GM19455 (cell line): ENCODE measurements at regions not wholly inside any gene's neighbourhood (a gene's known extent, or its start where the extent isn't known, plus 50 kb on each side); places are given as distances from the start of the nearest gene placed in this dataset.

Experiments
- ATAC-seq: cut with Tn5 transposase; IDR thresholded peaks from one replicate; pipeline ENCODE4 v1.9.1; 2021; ENCODE audit not compliant: unreplicated experiment

DNA sequence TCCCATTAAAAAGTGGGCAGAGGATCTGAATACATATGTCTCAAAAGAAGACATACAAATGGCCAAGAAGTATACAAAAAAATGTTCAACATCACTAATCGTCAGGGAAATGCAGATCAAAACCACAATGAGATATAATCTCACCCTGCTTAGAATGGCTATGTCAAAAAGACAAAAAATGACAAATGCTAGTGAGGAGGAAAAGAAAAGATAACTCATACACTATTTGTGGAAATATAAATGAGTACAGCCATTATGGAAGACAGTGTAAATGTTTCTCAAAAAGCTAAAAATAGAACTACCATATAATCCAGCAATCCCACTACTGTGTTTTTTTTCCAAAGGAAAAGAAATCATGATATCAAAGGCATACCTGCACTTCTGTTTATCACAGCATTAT lies 450.7 kb downstream of the EFNA5 start:
- no peak for ATAC-seq

DNA sequence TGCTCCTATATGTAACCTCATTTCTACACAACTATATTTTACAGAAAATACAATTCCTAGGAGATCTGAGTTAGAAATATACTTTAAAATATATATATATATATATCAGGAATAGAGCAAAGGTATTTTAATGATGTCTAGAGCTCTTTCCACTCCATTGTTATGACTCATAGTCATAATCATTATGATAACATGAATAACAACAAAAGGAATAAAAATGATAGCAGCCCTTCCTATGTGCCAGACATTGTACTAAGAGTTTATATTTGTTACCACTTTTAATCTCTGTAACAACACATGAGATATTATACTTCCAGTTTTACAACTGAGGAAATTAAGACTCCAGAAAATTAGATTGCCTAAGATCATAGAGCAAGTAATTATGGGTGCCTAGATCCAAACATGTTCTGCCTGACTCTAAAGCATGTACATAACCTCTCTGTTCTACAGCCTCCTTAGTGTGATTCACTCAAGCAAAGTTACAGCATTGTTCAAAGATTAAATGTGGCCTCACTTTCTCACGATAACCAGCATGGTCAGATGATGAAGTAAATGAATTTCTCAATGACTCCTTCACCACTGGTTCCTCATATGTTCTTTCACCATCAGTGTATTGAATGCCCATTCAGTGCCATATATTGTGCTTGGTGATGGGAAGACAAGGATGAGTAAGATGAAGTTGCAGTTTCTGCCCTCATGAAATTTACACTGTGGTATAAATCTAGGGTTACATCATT lies 452.1 kb downstream of the EFNA5 start:
- ATAC-seq, result no peak

DNA sequence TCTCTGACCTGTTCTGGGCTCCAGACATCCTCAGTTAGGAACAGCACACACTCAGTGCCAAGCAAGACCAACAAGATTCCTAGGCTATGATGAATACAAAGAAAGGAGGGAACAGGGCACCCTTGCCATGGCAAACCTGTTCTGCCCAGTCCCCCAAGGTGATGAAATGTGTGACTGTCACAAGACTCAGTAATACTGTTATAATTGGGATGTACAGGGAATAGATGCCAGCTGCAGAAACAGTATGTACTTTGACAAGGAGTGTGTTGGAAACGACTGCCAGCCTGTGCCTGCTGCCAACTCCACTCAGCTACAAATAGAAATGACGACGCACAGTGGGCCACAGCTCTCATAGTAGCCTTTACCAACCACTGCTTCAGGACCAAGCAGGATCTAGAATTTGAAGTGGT lies 453.0 kb downstream of the EFNA5 start:
- no peak for ATAC-seq

- no peak for ATAC-seq
Measured at GRCh38 chr5:107216587-107216986, 454.1 kb downstream of the EFNA5 start.

GRCh38 chr5:107215611-107216010 lies 455.1 kb downstream of the EFNA5 start:
- ATAC-seq, result no peak

- no peak for ATAC-seq
Measured at GRCh38 chr5:107213025-107213424, 457.7 kb downstream of the EFNA5 start.

DNA sequence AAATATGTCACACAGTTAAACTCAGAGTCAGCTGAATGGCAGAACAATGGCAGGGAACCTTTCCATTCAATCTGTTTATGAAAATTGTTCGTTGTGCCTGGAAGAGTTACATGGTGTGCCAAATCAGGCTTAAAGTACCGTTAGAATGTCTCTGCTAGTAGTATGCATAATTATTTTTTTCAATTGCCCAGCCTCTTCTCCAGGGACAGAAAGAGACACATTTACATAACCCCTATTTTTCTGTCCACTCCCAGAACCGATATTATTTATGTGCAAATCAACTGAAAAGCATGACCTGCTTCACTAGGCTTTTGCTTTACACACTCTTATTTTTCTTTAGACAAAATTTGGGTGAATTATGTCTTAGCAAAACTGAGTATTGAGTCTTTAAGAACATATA lies 459.1 kb downstream of the EFNA5 start:
- no peak for ATAC-seq

DNA sequence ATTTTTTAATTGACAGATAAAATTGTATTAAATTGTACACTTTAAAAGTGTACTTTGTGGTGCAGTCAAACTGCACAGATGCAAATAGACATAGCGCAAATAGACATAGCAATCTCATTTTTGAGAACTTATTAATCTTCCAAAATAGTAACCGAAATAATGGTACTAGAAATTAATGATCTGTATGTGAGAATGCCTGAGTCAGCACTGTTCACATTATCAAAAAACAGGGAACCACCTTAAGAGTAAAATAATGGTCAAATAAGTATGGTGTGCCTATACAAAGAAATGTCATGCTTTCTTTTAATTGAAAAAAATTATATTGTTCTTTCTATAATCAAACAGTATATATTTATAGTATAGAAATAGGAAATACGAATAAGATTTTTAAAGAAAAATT lies 461.9 kb downstream of the EFNA5 start:
- ATAC-seq, result no peak

DNA sequence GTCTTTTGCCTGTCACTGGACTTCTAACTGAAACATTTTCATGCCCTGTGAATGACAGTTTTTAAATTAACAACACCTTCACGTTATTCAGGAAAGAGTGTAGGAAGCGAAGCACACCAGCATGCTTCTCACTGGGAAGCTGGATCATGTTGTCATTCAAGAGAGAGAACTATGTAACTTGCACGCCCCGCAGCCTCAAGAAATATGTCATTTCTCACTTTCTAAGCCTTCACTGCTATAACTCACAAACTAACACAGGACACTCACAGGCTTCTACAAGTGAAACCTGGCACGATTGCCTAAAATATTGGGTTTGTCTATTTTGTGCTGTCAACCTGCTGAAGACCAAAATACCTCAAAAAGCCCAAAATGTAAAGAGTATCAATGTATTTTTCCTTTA lies 466.3 kb downstream of the EFNA5 start:
- no peak for ATAC-seq

DNA sequence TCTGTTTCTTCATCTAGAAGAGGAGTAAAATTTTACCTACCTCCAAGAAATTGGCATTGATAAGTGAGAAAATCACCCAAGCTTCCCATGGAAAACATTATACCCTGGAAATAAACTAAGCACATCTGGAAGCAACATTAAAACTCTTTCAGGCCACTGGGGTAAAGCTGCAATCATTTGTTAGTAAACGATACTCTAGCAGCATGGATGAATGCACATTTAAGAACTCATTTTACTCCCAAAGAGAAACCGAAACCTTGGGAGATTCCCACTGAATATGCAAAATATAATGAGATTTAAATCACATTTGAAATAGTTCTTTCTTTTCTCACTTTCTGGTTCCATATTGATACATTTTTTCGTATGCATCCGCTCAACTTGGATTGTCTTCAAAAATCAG lies 467.5 kb downstream of the EFNA5 start:
- ATAC-seq, result no peak

DNA sequence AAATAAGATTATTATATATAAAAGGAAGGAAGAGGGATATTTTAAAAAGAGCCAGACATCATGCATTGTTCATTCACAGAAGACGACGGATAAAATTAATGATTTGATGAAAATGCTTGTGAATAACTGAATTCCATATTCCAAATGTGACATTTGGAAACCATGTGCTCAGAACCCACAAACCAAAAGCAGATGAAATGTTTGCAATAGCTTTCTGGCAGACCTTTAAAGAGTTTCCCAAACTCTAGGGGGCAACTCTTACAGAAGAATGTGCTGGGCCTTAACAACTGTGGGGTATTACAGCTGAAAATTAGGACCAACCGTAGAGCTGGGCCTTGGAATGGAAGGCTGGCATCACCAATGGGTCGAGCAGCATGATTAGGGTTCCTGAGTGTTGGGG lies 471.0 kb downstream of the EFNA5 start:
- ATAC-seq, result no peak

- no peak for ATAC-seq
Measured at GRCh38 chr5:107196500-107197059, 474.2 kb downstream of the EFNA5 start.

- ATAC-seq, result no peak
Measured at GRCh38 chr5:107195890-107196395, 474.8 kb downstream of the EFNA5 start.

GRCh38 chr5:107184871-107185270 lies 485.9 kb downstream of the EFNA5 start:
- no peak for ATAC-seq

DNA sequence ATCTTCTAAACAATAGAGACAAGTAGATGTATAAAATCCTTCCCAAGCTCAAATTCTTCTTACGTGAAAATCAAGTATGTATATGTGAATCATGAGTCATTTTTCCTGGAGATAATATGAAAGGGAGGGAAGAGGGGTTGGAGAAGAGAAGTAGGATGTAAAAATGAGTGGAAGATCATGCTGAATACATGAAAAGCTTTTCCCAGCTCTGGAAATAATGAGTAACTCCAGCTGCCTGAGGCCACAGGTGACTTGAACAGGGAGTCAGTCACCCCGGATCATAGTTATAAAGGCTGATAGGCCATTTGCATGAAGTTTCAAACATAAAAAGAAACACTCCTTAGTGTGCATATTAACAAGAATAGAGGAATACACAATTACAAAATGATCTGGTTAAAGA lies 486.7 kb downstream of the EFNA5 start:
- no peak for ATAC-seq

- ATAC-seq, result no peak
Measured at GRCh38 chr5:107170620-107171019, 500.1 kb downstream of the EFNA5 start.

GRCh38 chr5:107169867-107170266 lies 500.9 kb downstream of the EFNA5 start:
- no peak for ATAC-seq

GRCh38 chr5:107168848-107169752 lies 501.6 kb downstream of the EFNA5 start:
- ATAC-seq, result no peak

DNA sequence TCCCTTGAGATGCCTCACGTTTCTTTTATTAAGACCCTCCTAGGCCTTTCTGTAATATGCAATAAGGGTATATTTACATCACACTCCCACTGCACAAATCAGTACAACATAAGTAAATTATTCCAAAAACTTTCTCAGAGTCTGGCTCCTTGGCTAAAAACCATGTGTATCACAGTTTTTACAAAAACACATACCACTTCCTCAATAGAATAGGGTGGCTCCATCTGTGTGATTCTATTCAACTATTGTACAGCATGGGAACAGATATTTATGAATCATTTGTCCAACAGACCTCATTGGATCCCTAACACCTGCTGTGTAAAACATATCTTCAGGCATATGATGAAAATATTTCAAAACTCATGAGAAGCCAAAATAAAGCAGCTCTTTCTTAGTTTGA lies 502.7 kb downstream of the EFNA5 start:
- no peak for ATAC-seq

DNA sequence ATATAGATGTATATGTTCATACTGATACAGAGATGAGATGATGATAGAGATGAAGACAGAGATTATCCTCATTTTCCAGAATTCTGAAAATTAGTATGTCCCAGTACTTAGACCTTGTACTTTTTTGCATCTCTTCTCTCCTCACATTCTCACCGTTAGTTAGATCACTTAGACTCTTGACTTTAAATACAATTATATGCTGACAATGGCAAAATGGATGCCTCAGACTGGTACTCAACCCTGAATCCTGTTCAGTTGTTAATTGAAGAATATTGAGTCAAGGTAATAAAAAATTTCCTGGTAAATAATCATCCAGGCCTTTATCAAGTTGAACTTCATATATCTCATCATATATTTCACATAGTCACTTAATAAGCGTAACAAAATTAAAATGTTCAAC lies 505.4 kb downstream of the EFNA5 start:
- ATAC-seq, result no peak

GRCh38 chr5:107157809-107158208 lies 512.9 kb downstream of the EFNA5 start:
- ATAC-seq, result no peak

- no peak for ATAC-seq
Measured at GRCh38 chr5:107155707-107156106, 515.0 kb downstream of the EFNA5 start.
